ENCODE measurements at regions not wholly inside any gene's neighbourhood (a gene's known extent, or its start where the extent isn't known, plus 50 kb on each side); places are given as distances from the start of the nearest gene placed in this dataset.

GRCh38 chr10:84837041-84837812 is 508.8 kb downstream of the CCSER2 start:
- Histone ChIP-seq H3K27me3 (ENCODE audit: insufficient read depth, low read length) (no peaks in the 10 kb centered on the region), H3K36me3 (ENCODE audit: insufficient read depth, low read length) (no peaks in the 10 kb centered on the region), H3K4me1 (ENCODE audit: insufficient read depth, low read length) (no peaks in the 10 kb centered on the region), H3K4me3 (ENCODE audit: low read length in 2 of 2) (no peak overlapping the region), H3K27ac (ENCODE audit: low read depth, low read length) (no peak overlapping the region), H3K9me3 (ENCODE audit: control insufficient read depth in 1 of 2, low read length in 2 of 2) (no peaks in the 10 kb centered on the region)
- DNase-seq = no peak
- Mint-ChIP-seq H3K27ac (no peak overlapping the region), H3K36me3 (no peaks in the 10 kb centered on the region), H3K4me3 (no peak overlapping the region), H3K27me3 (peaks cover 0 to 2% of the 10 kb centered on the region in 2 donors), H3K4me1 (no peaks in the 10 kb centered on the region), H3K9me3 (no peaks in the 10 kb centered on the region)
- intact Hi-C loops (cut with micrococcal nuclease) = no loop called here
- CTCF ChIA-PET (ENCODE audit: partially characterized antibody) = no interaction called here
- POLR2A ChIA-PET (ENCODE audit: partially characterized antibody) = no interaction called here

DNA sequence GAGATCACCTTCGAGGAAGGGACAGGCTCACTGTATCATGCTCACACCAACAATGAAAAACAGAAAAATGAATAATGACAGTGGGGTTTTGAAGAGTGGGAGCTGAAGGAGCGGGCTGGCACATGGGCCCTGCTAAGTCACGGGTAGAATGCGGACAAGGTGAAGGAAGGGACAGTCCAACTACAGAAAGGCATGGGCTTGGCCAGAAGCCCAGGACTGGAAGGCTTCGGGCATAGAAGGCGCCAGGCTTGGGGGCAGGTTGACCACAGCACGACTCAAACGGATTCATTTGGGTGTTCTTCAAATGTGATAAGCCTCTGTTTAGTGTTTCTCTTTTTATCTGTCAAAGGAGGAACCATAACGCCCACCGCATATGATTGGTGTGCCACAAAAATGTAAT is 509.5 kb downstream of the CCSER2 start:
- Mint-ChIP-seq H3K27me3 (peaks cover 0 to 2% of the 10 kb centered on the region in 2 donors), H3K4me1 (no peaks in the 10 kb centered on the region), H3K36me3 (no peaks in the 10 kb centered on the region), H3K27ac (no peak overlapping the region), H3K4me3 (no peak overlapping the region), H3K9me3 (no peaks in the 10 kb centered on the region)
- no peaks in the 10 kb centered on the region for H3K27me3 ChIP-seq (ENCODE audit: insufficient read depth, low read length)
- H3K9me3 ChIP-seq (ENCODE audit: control insufficient read depth in 1 of 2, low read length in 2 of 2) = no peaks in the 10 kb centered on the region
- CTCF ChIA-PET (ENCODE audit: partially characterized antibody) = no interaction called here
- no peaks in the 10 kb centered on the region for H3K36me3 ChIP-seq (ENCODE audit: insufficient read depth, low read length)
- no peak for DNase-seq
- H3K4me3 ChIP-seq (ENCODE audit: low read length in 2 of 2) = no peak overlapping the region
- no peaks in the 10 kb centered on the region for H3K4me1 ChIP-seq (ENCODE audit: insufficient read depth, low read length)
- no peak overlapping the region for H3K27ac ChIP-seq (ENCODE audit: low read depth, low read length)
- POLR2A ChIA-PET (ENCODE audit: partially characterized antibody) = no interaction called here
- intact Hi-C loops (cut with micrococcal nuclease) = no loop called here

DNA sequence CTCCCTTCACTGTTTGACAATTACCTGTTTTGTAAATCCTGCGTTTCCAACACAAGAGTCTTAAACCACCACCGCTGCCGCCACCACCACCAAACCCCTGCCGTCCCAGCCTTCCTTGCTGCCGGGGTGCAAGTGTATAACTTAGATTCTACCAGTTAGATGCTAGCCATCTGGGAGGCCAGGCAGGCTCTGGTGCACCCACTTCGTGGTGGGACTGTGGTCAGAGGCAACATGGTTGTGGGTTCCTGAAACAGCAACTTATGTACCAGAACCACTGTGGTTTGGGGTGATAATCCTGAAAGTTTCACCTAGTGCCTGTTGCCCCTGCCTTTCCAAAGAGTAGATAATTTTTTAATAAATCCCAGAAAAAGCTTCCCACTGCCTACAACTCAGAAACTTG is 510.5 kb downstream of the CCSER2 start:
- DNase-seq = no peak
- no peaks in the 10 kb centered on the region for H3K4me1 Mint-ChIP-seq
- no peaks in the 10 kb centered on the region for H3K9me3 ChIP-seq (ENCODE audit: control insufficient read depth in 1 of 2, low read length in 2 of 2)
- H3K9me3 Mint-ChIP-seq = no peaks in the 10 kb centered on the region
- no peak overlapping the region for H3K4me3 Mint-ChIP-seq
- no peak overlapping the region for H3K27ac ChIP-seq (ENCODE audit: low read depth, low read length)
- POLR2A ChIA-PET (ENCODE audit: partially characterized antibody) = no interaction called here
- H3K4me3 ChIP-seq (ENCODE audit: low read length in 2 of 2) = no peak overlapping the region
- no peaks in the 10 kb centered on the region for H3K4me1 ChIP-seq (ENCODE audit: insufficient read depth, low read length)
- H3K27ac Mint-ChIP-seq = no peak overlapping the region
- no peaks in the 10 kb centered on the region for H3K36me3 Mint-ChIP-seq
- intact Hi-C loops (cut with micrococcal nuclease) = no loop called here
- CTCF ChIA-PET (ENCODE audit: partially characterized antibody) = no interaction called here
- H3K27me3 ChIP-seq (ENCODE audit: insufficient read depth, low read length) = no peaks in the 10 kb centered on the region
- peaks cover 0 to 2% of the 10 kb centered on the region in 2 donors for H3K27me3 Mint-ChIP-seq
- no peaks in the 10 kb centered on the region for H3K36me3 ChIP-seq (ENCODE audit: insufficient read depth, low read length)

DNA sequence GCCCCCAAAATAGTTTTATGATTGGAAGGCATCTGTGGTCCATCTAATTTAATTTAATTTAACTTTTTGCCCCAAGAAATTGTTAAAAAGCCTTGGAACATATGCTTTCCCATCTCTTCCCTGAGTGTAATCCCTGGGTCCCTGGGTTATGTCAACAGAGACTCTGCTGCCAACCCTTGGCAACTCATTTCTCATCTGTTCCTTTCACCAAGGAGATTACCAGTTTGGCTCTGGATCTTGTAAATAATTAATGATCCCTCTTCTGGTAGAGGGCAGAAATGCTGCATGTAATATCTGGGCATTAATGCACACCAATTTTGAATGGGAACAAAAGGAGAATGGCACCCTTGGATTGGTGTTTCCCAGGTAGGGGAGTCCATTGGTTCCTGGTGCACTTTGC is 514.2 kb downstream of the CCSER2 start:
- Mint-ChIP-seq H3K36me3 (no peaks in the 10 kb centered on the region), H3K4me1 (no peaks in the 10 kb centered on the region), H3K9me3 (no peaks in the 10 kb centered on the region), H3K27ac (no peak overlapping the region), H3K4me3 (no peak overlapping the region), H3K27me3 (peaks cover 0 to 3% of the 10 kb centered on the region in 2 donors)
- POLR2A ChIA-PET (ENCODE audit: partially characterized antibody) = no interaction called here
- Histone ChIP-seq H3K27me3 (ENCODE audit: insufficient read depth, low read length) (no peaks in the 10 kb centered on the region), H3K4me3 (ENCODE audit: low read length in 2 of 2) (no peak overlapping the region), H3K27ac (ENCODE audit: low read depth, low read length) (no peak overlapping the region), H3K4me1 (ENCODE audit: insufficient read depth, low read length) (no peaks in the 10 kb centered on the region), H3K36me3 (ENCODE audit: insufficient read depth, low read length) (no peaks in the 10 kb centered on the region), H3K9me3 (ENCODE audit: control insufficient read depth in 1 of 2, low read length in 2 of 2) (no peaks in the 10 kb centered on the region)
- intact Hi-C loops (cut with micrococcal nuclease) = no loop called here
- CTCF ChIA-PET (ENCODE audit: partially characterized antibody) = no interaction called here
- DNase-seq = no peak

- H3K4me3 ChIP-seq (ENCODE audit: low read length in 2 of 2) = no peak overlapping the region
- H3K4me3 Mint-ChIP-seq = no peak overlapping the region
Observed at GRCh38 chr10:84844461-84844860, 516.1 kb downstream of the CCSER2 start.

GRCh38 chr10:84845628-84846261 is 517.4 kb downstream of the CCSER2 start:
- intact Hi-C loops (cut with micrococcal nuclease) = no loop called here
- ChIA-PET CTCF (ENCODE audit: partially characterized antibody) (no interaction called here), POLR2A (ENCODE audit: partially characterized antibody) (no interaction called here)
- no peaks in the 10 kb centered on the region for H3K4me1 Mint-ChIP-seq
- H3K27ac Mint-ChIP-seq = no peak overlapping the region
- H3K27ac ChIP-seq (ENCODE audit: low read depth, low read length) = no peak overlapping the region
- no peaks in the 10 kb centered on the region for H3K27me3 ChIP-seq (ENCODE audit: insufficient read depth, low read length)
- no peaks in the 10 kb centered on the region for H3K36me3 ChIP-seq (ENCODE audit: insufficient read depth, low read length)
- H3K4me3 ChIP-seq (ENCODE audit: low read length in 2 of 2) = no peak overlapping the region
- peaks cover 0 to 2% (median 0%) of the 10 kb centered on the region in 8 donors for H3K9me3 Mint-ChIP-seq
- no peak for DNase-seq
- no peaks in the 10 kb centered on the region for H3K36me3 Mint-ChIP-seq
- peaks cover 0 to 3% of the 10 kb centered on the region in 2 donors for H3K27me3 Mint-ChIP-seq
- H3K4me1 ChIP-seq (ENCODE audit: insufficient read depth, low read length) = no peaks in the 10 kb centered on the region
- no peaks in the 10 kb centered on the region for H3K9me3 ChIP-seq (ENCODE audit: control insufficient read depth in 1 of 2, low read length in 2 of 2)
- no peak overlapping the region for H3K4me3 Mint-ChIP-seq

More at GRCh38 chr10:84844461-84844860, 516.1 kb downstream of the CCSER2 start:
- Histone ChIP-seq H3K9me3 (ENCODE audit: control insufficient read depth in 1 of 2, low read length in 2 of 2) (no peaks in the 10 kb centered on the region), H3K27me3 (ENCODE audit: insufficient read depth, low read length) (no peaks in the 10 kb centered on the region), H3K4me1 (ENCODE audit: insufficient read depth, low read length) (no peaks in the 10 kb centered on the region), H3K36me3 (ENCODE audit: insufficient read depth, low read length) (no peaks in the 10 kb centered on the region), H3K27ac (ENCODE audit: low read depth, low read length) (no peak overlapping the region)
- intact Hi-C loops (cut with micrococcal nuclease) = no loop called here
- DNase-seq = no peak
- no peaks in the 10 kb centered on the region for H3K9me3 Mint-ChIP-seq
- no peaks in the 10 kb centered on the region for H3K36me3 Mint-ChIP-seq
- ChIA-PET POLR2A (ENCODE audit: partially characterized antibody) (no interaction called here), CTCF (ENCODE audit: partially characterized antibody) (no interaction called here)
- no peak overlapping the region for H3K27ac Mint-ChIP-seq
- H3K4me1 Mint-ChIP-seq = no peaks in the 10 kb centered on the region
- H3K27me3 Mint-ChIP-seq = peaks cover 0 to 3% of the 10 kb centered on the region in 2 donors

DNA sequence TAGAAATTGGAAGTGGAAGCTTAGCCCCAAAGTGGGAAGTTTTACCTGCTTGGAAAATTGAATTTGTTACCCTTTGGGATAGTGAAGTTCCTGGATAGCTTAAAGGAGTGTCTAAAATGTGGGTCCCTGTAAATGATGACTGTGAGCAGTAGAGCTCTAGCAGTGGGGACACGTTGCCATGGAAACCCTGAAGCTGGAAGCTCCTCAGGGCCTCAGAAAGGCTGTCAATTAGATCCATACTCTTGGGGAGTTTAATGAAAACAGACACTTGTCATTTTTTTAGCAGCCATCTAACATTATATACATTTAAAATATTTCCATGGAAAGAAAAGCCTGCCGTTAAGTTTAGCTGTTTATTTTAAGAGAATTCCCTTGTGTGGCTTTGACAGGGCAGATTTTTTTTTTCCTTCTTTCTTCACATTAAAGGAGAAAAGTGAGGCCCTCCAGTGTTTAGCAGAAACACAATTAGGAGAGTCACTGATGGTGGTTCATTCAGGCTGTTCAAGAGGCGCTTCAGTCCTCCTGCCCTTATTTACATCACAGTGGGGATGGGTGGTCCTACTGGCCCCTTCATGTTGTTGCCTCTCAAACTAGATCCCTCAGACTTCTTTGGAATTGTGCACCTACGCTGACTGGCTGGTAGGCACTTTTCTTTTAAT is 518.4 kb downstream of the CCSER2 start:
- H3K27ac ChIP-seq (ENCODE audit: low read depth, low read length) = no peak overlapping the region
- no peaks in the 10 kb centered on the region for H3K36me3 ChIP-seq (ENCODE audit: insufficient read depth, low read length)
- ChIA-PET CTCF (ENCODE audit: partially characterized antibody) (no interaction called here), POLR2A (ENCODE audit: partially characterized antibody) (no interaction called here)
- Mint-ChIP-seq H3K4me1 (no peaks in the 10 kb centered on the region), H3K36me3 (no peaks in the 10 kb centered on the region), H3K4me3 (no peak overlapping the region), H3K9me3 (peaks cover 0 to 2% (median 0%) of the 10 kb centered on the region in 8 donors), H3K27ac (no peak overlapping the region), H3K27me3 (peaks cover 0 to 3% of the 10 kb centered on the region in 2 donors)
- H3K9me3 ChIP-seq (ENCODE audit: control insufficient read depth in 1 of 2, low read length in 2 of 2) = no peaks in the 10 kb centered on the region
- DNase-seq = no peak
- intact Hi-C loops (cut with micrococcal nuclease) = no loop called here
- no peaks in the 10 kb centered on the region for H3K27me3 ChIP-seq (ENCODE audit: insufficient read depth, low read length)
- no peaks in the 10 kb centered on the region for H3K4me1 ChIP-seq (ENCODE audit: insufficient read depth, low read length)
- no peak overlapping the region for H3K4me3 ChIP-seq (ENCODE audit: low read length in 2 of 2)

Measured in CD4-positive, alpha-beta memory T cell (primary cell).